ENCODE measurements at regions not wholly inside any gene's neighbourhood (a gene's known extent, or its start where the extent isn't known, plus 50 kb on each side); places are given as distances from the start of the nearest gene placed in this dataset.

DNA sequence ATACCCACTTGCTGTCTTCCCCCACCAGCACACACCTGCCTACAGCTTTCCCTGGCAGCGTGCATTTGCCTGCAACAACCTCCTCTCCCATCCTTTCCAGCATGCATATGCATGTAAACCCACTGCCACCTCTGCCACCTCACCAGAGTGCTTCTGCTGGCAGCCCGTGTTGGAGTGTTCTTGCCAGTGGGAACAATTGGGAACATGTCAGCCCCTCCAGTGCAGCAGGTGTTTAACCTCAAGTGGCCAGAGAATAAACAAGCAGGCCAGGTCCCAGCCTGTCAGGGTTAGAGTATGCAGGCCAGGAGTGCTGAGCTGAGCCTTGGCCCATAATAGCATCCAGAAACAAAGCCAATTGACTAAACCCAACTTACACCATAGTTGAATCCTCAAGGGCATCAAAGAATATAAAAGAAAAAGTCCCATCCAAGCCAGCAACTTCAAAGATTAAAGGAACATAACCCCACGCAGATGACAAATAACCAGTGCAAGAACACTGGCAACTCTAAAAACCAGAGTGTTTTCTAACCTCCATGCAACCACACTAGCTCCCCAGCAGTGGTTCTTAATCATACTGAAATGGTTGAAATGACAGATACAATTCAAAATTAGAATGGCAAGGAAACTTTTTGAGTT is 1212.1 kb upstream of the CITED2 start:
- no peak for DNase-seq (ENCODE audit: low read depth)

GRCh38 chr6:140581601-140582000 is 1207.2 kb upstream of the CITED2 start:
- DNase-seq (ENCODE audit: low read depth), result no peak

- no peak for DNase-seq (ENCODE audit: low read depth)
Observed at GRCh38 chr6:140579918-140580317, 1205.5 kb upstream of the CITED2 start.

- no peak for DNase-seq (ENCODE audit: low read depth)
Observed at GRCh38 chr6:140576004-140576555, 1201.6 kb upstream of the CITED2 start.

DNA sequence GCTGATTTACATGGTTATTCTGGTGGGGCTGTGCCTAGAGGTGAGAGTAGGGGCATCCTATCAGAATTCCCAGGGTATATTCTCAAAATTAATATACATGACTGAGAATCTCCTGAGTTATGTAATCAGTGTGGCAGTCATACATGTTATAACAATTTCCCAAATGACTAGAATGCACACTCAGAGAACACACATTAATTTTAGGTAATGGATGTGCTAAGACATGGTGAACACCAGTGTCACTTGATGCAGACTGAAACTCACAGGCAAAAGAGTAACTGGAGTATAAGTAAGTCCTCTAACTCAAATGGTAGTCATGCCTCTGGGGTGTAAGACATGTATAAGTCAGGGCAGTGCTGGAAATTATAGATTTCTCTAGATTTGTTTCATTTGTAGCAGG is 1198.4 kb upstream of the CITED2 start:
- DNase-seq (ENCODE audit: low read depth), result no peak

GRCh38 chr6:140572129-140572528 is 1197.7 kb upstream of the CITED2 start:
- no peak for DNase-seq (ENCODE audit: low read depth)

GRCh38 chr6:140571145-140571544 is 1196.7 kb upstream of the CITED2 start:
- DNase-seq (ENCODE audit: low read depth), result no peak

DNA sequence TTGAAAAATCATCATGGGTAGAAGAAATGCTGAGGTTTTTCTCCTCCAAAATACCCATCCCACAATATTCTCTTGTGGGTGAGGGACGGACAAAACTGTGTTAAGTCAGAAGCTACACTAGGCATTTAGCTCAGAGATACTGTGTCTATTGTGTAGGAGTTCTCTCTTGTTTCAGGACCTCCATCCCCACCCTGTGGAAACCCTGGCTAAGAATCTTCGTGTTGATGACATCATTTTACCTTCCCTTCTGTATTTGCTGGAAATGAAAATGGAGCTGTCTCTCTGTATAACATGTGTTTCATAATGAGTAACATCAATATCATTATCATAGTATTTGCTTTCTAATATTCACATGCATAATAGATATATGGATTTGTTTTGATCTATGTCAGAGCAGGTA is 1193.0 kb upstream of the CITED2 start:
- no peak for DNase-seq (ENCODE audit: low read depth)

GRCh38 chr6:140566781-140567277 is 1192.4 kb upstream of the CITED2 start:
- DNase-seq (ENCODE audit: low read depth), result no peak

GRCh38 chr6:140563728-140564127 is 1189.3 kb upstream of the CITED2 start:
- no peak for DNase-seq (ENCODE audit: low read depth)

- DNase-seq (ENCODE audit: low read depth), result no peak
Observed at GRCh38 chr6:140561701-140562100, 1187.3 kb upstream of the CITED2 start.

- no peak for DNase-seq (ENCODE audit: low read depth)
Observed at GRCh38 chr6:140560671-140561070, 1186.2 kb upstream of the CITED2 start.

DNA sequence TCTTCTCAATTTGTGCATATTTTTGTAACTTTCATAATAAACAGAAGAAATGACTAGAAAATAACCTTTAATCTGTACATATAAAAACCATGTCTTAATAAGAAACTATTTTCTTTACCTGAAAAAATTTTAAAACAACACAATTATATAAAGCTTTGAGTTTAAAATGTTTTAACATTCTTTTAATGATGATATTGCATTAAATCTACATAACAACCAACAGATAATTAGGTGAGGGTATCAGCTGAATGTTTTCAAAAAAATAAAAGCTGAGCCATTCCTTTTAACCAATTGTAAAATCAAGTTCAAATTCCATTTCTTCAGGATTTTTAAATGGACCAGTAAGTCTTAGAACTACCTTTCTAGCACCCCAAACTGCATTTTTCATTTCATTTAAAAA is 1185.0 kb upstream of the CITED2 start:
- DNase-seq (ENCODE audit: low read depth), result no peak

GRCh38 chr6:140554421-140554820 is 1180.0 kb upstream of the CITED2 start:
- no peak for DNase-seq (ENCODE audit: low read depth)

GRCh38 chr6:140548366-140548765 is 1173.9 kb upstream of the CITED2 start:
- no peak for DNase-seq (ENCODE audit: low read depth)

DNA sequence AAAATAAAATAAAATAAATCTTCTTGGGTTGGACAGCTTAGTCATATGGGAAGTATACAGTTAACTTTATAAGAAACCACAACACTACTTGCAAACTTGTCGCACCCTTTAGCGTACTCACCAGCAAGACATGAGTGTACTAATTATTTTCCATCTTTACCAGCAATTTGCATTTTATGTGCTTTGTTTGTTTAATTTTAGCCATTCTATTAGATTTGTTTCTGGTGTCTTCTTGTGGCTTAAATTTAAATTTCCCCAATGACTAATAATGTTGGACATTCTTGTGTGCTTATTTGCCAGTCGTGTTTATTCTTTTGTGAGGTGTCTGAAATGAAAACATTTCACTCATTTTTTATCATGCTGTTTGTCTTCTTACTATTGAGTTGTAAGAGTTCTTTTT is 1172.2 kb upstream of the CITED2 start:
- DNase-seq (ENCODE audit: low read depth), result no peak

DNA sequence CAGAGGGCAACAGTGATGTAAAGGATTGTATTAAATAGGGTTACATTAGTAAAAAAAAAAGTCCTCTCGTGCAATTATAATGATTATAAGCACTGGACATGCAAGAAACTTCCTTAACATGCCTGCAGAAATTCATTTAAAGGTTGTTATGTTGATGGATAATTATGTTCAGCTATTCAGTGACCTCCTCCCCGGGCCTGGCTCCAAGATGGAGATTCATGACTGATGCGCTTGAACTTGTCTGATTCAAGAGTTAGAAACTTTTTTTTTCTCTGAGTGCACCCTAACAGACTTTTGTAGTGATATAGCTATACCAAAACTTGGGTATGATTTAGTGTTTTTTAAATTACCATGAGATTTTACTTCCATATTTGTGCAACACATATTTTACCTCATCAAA is 1170.0 kb upstream of the CITED2 start:
- no peak for DNase-seq (ENCODE audit: low read depth)

DNA sequence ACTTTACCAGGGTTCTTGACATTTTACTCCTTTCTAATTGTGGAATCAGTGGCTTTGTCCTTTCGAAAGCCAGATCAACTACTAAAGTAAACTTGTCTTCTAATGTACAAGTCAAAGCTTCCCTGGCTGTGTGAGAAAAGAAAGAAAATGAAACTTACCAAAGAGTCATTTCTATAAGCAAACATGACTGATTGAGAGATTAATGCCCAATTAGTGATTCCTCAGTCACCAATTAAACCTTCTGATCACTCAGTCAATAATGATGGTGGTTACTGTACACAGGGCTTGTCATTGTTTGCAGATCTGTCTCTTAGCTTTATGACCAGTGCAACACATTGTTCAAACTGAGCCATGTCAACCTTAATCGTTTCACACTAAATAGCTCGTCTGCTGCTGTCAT is 1168.4 kb upstream of the CITED2 start:
- DNase-seq (ENCODE audit: low read depth), result no peak

DNA sequence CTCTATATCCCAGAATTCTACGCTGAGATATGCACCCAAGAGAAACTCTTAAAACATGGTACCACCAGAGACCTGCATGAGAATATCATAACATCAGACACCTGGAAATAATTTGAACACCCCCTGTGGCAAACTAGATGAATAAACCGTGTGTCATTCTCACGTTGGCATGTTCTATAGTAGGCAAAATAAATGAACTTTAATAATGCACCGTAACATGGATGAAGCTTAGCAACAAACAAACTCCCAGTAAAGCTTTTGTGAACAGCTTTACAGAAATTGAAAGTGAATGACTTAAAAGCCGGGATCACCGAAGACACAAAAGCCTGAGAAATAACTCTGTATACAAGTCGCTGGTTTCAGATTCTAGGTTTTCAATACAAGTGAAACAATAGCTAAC is 1166.8 kb upstream of the CITED2 start:
- no peak for DNase-seq (ENCODE audit: low read depth)

GRCh38 chr6:140540743-140541142 is 1166.3 kb upstream of the CITED2 start:
- DNase-seq (ENCODE audit: low read depth), result no peak

DNA sequence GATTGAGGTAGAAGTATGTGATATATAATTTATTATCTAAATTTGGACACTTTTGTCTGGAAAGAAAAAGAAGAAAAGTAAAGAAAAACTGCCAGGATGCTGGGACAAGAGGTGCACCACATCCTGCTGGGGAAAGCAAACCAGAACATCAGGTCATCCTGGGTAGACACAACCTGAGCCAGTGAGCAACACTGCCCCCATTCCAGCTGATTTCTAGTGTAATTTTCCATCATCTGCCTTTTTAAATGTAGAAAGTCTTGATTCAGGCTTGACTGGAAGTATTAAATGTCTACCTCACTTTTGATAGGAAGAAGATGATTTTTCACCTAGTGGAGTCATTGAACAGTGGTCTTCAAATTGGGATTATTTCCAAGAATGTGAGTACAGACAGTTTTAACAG is 1164.5 kb upstream of the CITED2 start:
- no peak for DNase-seq (ENCODE audit: low read depth)

GRCh38 chr6:140537834-140538705 is 1163.6 kb upstream of the CITED2 start:
- DNase-seq (ENCODE audit: low read depth), result no peak

- no peak for DNase-seq (ENCODE audit: low read depth)
Observed at GRCh38 chr6:140537211-140537610, 1162.8 kb upstream of the CITED2 start.

All from T-helper 22 cell (primary cell).